Colonic mucosa (tissue), 4 donors: ENCODE measurements at regions not wholly inside any gene's neighbourhood (a gene's known extent, or its start where the extent isn't known, plus 50 kb on each side); places are given as distances from the start of the nearest gene placed in this dataset.

Experiments
- DNase-seq: peaks from one replicate; pipeline ENCODE4 v3.0.0-alpha.2; 2020
- H3K27ac ChIP-seq: fragments of 200-600 bp; one replicate; pipeline ENCODE4 v1.8.0; 2021
- H3K27me3 ChIP-seq: fragments of 200-600 bp; one replicate; pipeline ENCODE4 v1.8.0; 2021
- H3K36me3 ChIP-seq: fragments of 200-600 bp; one replicate; pipeline ENCODE4 v1.8.0; 2021
- H3K4me1 ChIP-seq: fragments of 200-600 bp; one replicate; pipeline ENCODE4 v1.8.0; 2021; ENCODE audit warnings: mild to moderate bottlenecking
- H3K4me3 ChIP-seq: fragments of 200-600 bp; one replicate; pipeline ENCODE4 v1.8.0; 2021
- H3K9ac ChIP-seq, 2 donors: one replicate each; pipeline ENCODE4 v1.7.0; 2013; ENCODE audit warnings: control low read depth in 2 of 2, low read depth in 2 of 2, low read length in 2 of 2
- H3K9me3 ChIP-seq: fragments of 200-600 bp; one replicate; pipeline ENCODE4 v1.8.0; 2021
- CTCF ChIP-seq: fragments of 200-600 bp; IDR thresholded peaks from one replicate; pipeline ENCODE4 v1.8.0; 2022; ENCODE audit warnings: antibody characterized with exemption, mild to moderate bottlenecking
- intact Hi-C: fragments of 100-400 bp; cut with DNase I; formaldehyde crosslinking; loops from one replicate; pipeline ENCODE4 v1.14.1; 2022
- donor health status: healthy.
- donor health status: DM: no; HTN: no; CAD: no.
- donor health status: DM: no; HTN: no; CAD: no.

- Histone ChIP-seq H3K4me1 (peaks cover 8% of the 10 kb centered on the region), H3K9me3 (no peaks in the 10 kb centered on the region), H3K4me3 (no peak overlapping the region), H3K9ac (no peak overlapping the region), H3K27me3 (no peaks in the 10 kb centered on the region), H3K27ac (no peak overlapping the region), H3K36me3 (no peaks in the 10 kb centered on the region)
- peak; percentile 74 for TF ChIP-seq CTCF
- DNase-seq, result peak; percentile 79
- intact Hi-C loops, result loop anchor here (5.0 kb wide), 1 partner anchor 208 kb away; the partner anchor contains the start of gene ARL4C
Measured at GRCh38 chr2:234288974-234289455, 207.9 kb downstream of the ARL4C start.

- Histone ChIP-seq H3K9me3 (no peaks in the 10 kb centered on the region), H3K36me3 (no peaks in the 10 kb centered on the region), H3K27ac (no peak overlapping the region), H3K9ac (no peak overlapping the region), H3K4me3 (no peak overlapping the region), H3K27me3 (no peaks in the 10 kb centered on the region), H3K4me1 (peaks cover 8% of the 10 kb centered on the region)
- no peak for TF ChIP-seq CTCF
- intact Hi-C loops, result loop anchor here (5.0 kb wide), 1 partner anchor 210 kb away; the partner anchor contains the start of gene ARL4C
- DNase-seq, result peak; percentile 57
Measured at GRCh38 chr2:234287650-234288049, 209.2 kb downstream of the ARL4C start.

- Histone ChIP-seq H3K4me3 (no peak overlapping the region), H3K27ac (no peak overlapping the region), H3K4me1 (peaks cover 8% of the 10 kb centered on the region), H3K9ac (no peak overlapping the region), H3K36me3 (no peaks in the 10 kb centered on the region), H3K27me3 (no peaks in the 10 kb centered on the region), H3K9me3 (no peaks in the 10 kb centered on the region)
- DNase-seq, result no peak
- intact Hi-C loops, result loop anchor here (5.0 kb wide), 1 partner anchor 210 kb away; the partner anchor contains the start of gene ARL4C
- TF ChIP-seq CTCF, result no peak
Measured at GRCh38 chr2:234286956-234287355, 209.9 kb downstream of the ARL4C start.

GRCh38 chr2:234286118-234286598, 210.7 kb downstream of the ARL4C start:
- Histone ChIP-seq H3K4me1 (peaks cover 3% of the 10 kb centered on the region), H3K27me3 (no peaks in the 10 kb centered on the region), H3K9ac (no peak overlapping the region), H3K9me3 (no peaks in the 10 kb centered on the region), H3K4me3 (no peak overlapping the region), H3K36me3 (no peaks in the 10 kb centered on the region), H3K27ac (no peak overlapping the region)
- TF ChIP-seq CTCF, result no peak
- intact Hi-C loops, result loop anchor here (5.0 kb wide), 1 partner anchor 211 kb away; the partner anchor contains the start of gene ARL4C
- DNase-seq, result no peak

GRCh38 chr2:234285541-234285940, 211.3 kb downstream of the ARL4C start:
- intact Hi-C loops, result loop anchor here (5.0 kb wide), 1 partner anchor 212 kb away; the partner anchor contains the start of gene ARL4C
- H3K27ac ChIP-seq, result no peak overlapping the region

More at GRCh38 chr2:234285541-234285940, 211.3 kb downstream of the ARL4C start:
- Histone ChIP-seq H3K4me1 (peaks cover 3% of the 10 kb centered on the region), H3K4me3 (no peak overlapping the region), H3K27me3 (no peaks in the 10 kb centered on the region), H3K36me3 (no peaks in the 10 kb centered on the region), H3K9ac (no peak overlapping the region), H3K9me3 (no peaks in the 10 kb centered on the region)
- no peak for DNase-seq
- TF ChIP-seq CTCF, result no peak
